G401 (cell line): ENCODE measurements at regions not wholly inside any gene's neighbourhood (a gene's known extent, or its start where the extent isn't known, plus 50 kb on each side); places are given as distances from the start of the nearest gene placed in this dataset.

Source experiments
- DNase-seq: peaks from one replicate; pipeline ENCODE4 v3.0.0-alpha.2; 2015; ENCODE audit warnings: low spot score
- in situ Hi-C: cut with HindIII; loops from 2 replicates; pipeline ENCODE4 v1.10.0; 2016; ENCODE audit warnings: low sequenced_read_pairs, mixed read lengths

DNA sequence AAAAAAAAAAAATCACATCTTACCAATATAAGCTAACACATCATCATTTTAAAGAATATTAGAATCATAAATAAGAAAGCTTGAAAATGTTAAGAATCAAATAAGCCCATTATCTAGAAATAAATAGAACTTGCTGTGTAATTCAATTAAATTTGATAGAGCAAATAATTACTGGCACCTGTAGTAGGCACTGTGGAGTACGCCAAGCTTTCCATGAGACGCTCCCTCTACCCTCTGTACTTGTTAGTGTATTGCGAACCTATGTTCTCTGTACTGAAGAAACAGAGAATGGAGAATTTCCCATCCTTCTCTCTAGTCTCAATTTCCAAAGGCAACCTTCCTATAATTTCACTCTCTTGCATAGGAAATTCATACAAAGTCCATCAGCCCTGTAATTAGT is 61.7 kb upstream of the HAND2 start:
- DNase-seq: no peak
- in situ Hi-C loops: no loop called here

DNA sequence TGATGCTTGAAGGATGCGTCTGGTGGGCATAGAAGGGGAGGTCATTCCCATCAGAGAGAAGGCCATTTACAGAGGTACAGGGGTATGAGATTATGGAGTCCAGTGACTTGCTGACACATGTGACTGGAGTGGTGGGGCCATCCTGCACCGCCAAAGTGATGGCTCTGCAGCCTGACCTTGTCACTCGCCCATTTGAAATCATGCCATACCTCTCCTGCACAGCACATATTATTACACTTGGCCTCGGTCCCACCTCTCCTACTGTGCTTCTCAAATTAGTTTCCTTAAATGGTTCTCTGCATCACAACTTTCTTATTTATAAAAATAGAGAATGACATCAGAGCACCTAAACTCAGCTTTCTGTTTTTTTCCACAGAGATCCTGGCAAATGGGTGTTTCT is 60.7 kb upstream of the HAND2 start:
- no peak for DNase-seq
- in situ Hi-C loops: no loop called here

DNA sequence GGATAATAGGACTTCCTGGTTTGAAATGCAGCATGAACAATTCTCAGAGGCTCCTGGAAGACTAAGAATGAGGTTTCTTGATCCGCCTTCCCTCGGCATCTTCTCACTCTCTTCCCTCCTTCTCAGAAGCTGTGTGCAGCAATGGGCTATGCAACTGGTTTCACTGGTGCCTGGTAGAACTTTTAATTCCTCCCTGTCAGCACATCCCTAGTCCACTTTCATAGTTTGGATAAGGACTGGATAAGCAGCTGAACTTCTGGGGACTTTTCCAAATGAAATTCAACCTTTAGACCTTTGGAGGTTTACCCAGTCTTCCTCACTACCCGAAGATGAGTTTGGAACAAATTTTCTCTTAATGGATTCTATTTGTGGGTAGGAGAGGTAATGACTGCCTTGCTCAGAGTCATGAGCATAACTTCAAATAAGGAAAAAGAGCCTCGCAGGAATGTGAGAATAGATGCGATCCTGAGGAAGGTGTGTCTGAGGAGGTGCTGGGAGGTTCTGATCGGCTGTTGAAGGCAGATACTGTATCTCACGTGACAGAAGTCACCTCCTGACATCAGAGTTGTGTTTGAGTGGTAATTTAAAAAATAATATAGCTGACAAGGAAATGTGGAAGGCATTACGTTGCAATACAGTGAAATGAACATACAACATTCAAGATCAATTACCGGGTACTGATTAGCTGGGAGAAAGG is 56.0 kb upstream of the HAND2 start:
- in situ Hi-C loops: no loop called here
- no peak for DNase-seq

DNA sequence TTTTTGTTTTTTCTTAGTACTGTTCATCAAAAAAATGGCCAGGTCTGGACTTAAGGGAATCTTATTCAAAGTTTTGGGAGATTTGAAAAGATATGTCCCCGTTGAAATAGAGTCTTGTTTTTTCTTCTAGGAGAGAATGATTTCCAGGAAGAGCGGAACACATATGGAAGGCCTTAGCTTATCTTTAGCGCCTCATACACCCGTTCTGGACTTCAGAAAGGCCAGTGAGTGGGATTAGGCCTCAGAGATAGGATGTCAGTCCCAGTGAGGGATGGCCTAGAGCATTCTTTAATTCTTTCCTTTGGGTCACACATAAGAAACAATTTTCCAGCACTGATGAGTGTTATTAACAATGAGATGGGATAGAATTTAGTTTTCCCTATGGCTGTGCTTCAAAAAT is 54.5 kb upstream of the HAND2 start:
- no peak for DNase-seq
- in situ Hi-C loops: no loop called here
